GM12865 (cell line): ENCODE measurements at regions not wholly inside any gene's neighbourhood (a gene's known extent, or its start where the extent isn't known, plus 50 kb on each side); places are given as distances from the start of the nearest gene placed in this dataset.
"Not testable (repeated sequence)": the region's sequence is repeated elsewhere in the genome, so short reads cannot be mapped to it uniquely, and the experiment has no call there.

ENCODE experiments used
- DNase-seq: peaks from one replicate; pipeline ENCODE4 v3.0.0; 2010; ENCODE audit warnings: low read depth
- H3K4me3 ChIP-seq: 2 replicates; pipeline ENCODE4 v1.5.1; 2011; ENCODE audit warnings: mild to moderate bottlenecking, low read depth, low read length, control low read depth
- TF ChIP-seq, protein P1 (sequence below): IDR thresholded peaks from 2 replicates; pipeline ENCODE4 v1.5.1; 2011; ENCODE audit warnings: low read length, control low read depth, low read depth, inconsistent platforms; ENCODE audit not compliant: insufficient read depth; ENCODE audit errors: missing control alignments

DNA sequence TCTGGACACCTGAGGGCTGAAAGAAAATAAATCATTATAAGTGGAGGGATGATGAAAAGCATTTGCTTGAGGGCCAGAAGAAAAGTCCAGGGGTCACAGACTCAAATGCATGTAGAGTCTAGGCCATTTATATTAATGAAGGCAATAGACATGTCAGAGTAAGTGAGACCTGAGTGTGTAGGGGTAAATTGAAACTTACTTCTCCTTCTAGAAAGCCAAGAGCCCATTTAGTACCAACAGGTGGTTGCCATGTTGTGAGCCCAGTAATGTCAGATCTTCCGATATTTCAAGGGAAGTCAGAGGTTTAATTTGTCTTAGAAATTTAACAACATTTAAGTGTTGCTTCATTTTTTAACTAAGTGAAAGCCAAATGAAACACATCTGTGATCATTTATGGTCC is 166.1 kb upstream of the SLIT2 start:
- no peak for DNase-seq
- TF ChIP-seq, protein P1, sequence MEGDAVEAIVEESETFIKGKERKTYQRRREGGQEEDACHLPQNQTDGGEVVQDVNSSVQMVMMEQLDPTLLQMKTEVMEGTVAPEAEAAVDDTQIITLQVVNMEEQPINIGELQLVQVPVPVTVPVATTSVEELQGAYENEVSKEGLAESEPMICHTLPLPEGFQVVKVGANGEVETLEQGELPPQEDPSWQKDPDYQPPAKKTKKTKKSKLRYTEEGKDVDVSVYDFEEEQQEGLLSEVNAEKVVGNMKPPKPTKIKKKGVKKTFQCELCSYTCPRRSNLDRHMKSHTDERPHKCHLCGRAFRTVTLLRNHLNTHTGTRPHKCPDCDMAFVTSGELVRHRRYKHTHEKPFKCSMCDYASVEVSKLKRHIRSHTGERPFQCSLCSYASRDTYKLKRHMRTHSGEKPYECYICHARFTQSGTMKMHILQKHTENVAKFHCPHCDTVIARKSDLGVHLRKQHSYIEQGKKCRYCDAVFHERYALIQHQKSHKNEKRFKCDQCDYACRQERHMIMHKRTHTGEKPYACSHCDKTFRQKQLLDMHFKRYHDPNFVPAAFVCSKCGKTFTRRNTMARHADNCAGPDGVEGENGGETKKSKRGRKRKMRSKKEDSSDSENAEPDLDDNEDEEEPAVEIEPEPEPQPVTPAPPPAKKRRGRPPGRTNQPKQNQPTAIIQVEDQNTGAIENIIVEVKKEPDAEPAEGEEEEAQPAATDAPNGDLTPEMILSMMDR = no peak
- no peak overlapping the region for H3K4me3 ChIP-seq

DNA sequence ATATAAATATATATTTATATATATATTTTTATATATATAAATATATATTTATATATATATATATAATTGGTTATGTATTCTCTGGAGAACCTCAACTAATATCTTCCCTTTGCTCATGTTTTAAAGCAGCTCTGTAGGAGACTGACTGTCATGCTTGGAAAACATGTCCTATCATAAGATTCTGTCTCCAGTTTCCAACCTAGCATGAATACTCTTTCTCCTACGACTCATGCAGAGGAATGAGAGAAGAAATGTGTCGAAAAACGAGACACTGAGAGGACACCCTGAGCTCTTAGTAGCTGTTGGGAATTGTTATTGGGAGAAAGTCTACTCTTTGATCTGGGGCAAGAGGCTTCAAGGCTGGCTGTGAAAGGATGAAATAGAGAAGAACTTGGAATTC is 166.5 kb upstream of the SLIT2 start:
- TF ChIP-seq, protein P1 = no peak
- no peak for DNase-seq
- no peak overlapping the region for H3K4me3 ChIP-seq

DNA sequence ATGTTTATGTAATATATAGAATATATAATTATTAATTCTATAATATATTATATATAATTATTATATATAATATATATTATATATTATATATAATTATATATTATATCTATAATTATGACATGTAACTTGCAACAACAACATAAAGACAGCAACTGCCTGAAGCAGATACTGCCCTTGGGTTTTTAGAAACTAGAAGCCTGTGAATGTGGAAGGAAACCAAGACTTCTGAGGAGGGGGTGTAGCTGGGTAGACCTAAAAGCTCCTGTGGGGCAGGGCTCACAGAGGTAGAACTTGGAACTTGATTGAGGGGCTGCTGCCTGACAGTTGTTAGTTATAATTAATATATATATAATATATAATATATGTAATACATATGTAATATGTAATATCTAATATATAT is 167.2 kb upstream of the SLIT2 start:
- TF ChIP-seq, protein P1 = no peak

DNA sequence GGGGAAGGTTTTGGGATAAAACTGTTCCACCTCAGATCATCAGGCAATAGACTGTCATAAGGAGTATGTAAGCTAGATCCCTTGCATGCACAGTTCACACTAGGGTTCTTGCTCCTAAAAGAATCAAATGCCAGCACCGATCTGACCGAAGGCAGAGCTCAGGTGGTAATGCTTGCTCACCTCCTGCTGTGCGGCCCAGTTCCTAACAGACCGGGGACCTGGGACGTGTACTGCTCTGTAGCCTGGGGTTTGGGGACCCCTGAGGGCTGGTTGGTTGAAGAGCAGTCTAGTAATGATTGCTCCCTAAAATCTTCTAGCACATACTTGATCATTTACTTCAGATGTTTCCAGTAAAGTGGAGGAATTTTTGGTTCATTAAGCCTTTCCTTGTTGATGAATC is 173.1 kb upstream of the SLIT2 start:
- H3K4me3 ChIP-seq = no peak overlapping the region
- DNase-seq = no peak
- TF ChIP-seq, protein P1 = no peak

More for the DNA sequence above, 167.2 kb upstream of the SLIT2 start:
- no peak for DNase-seq
- H3K4me3 ChIP-seq = no peak overlapping the region

DNA sequence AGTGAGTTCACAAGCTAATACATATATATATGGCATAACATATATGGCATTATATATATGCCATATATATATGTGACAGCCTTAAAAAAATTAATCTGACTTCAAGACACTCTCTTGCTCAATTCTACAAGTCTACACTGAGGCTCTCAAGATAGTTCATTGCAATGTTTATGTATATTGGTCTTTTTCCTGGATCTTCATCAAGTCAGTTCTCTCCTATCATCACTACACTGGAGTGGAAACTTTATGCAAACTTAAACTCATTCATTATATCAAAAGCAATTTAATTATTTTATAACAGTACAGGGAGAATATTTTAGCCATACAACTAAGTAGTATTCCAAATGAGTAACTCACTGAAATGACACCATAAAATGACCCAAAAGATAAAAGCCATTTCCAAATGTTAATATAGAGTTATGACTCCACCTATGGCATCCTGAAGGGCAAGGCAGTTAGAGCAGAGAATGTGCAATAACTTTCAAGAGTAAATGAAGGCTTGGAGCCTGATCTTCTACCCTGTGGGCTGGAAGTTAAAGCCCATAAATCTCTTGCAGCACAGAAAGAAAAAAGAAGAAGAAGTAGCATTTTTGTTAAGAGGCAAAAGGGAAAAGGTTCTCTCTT is 176.3 kb upstream of the SLIT2 start:
- H3K4me3 ChIP-seq = no peak overlapping the region
- no peak for DNase-seq
- TF ChIP-seq, protein P1 = no peak

DNA sequence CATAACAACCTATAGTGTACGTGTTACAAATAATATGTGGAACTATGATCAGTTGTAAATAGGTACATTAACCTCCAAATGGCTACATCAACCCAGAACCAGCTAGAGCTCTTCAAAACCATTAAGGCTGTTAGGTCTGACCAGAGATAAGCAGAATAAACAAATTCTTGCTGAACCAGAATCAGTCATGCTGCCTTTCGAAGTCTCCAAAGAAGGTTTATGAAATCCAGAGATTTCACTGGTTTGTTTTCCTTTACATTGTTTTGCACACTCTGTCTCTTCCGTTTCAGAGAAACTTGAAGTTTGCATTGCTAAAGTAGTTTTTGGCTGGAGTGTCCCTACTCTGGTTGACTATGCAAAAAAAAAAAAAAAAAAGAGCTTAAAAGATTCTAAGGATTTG is 177.3 kb upstream of the SLIT2 start:
- H3K4me3 ChIP-seq = no peak overlapping the region
- no peak for DNase-seq
- TF ChIP-seq, protein P1 = no peak

DNA sequence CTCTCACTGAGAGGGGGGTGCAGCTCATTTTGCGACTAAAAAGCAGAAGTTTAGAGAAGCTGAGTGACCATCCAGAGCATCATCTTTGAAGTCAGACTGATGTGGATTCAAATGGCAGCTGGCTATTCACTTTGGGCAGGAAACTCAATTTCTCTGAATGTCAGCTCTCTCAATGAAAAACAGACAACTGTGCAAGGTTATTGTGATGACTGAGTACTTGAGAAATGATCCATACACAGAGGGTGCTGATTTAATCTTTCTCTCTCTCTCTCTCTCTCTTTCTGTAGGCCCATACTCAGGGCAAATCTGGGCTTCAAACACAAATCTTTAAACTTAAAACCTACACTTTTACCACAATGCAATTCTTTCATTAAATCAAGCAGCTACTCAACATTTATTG is 185.8 kb upstream of the SLIT2 start:
- TF ChIP-seq, protein P1 = no peak
- H3K4me3 ChIP-seq = no peak overlapping the region
- no peak for DNase-seq

DNA sequence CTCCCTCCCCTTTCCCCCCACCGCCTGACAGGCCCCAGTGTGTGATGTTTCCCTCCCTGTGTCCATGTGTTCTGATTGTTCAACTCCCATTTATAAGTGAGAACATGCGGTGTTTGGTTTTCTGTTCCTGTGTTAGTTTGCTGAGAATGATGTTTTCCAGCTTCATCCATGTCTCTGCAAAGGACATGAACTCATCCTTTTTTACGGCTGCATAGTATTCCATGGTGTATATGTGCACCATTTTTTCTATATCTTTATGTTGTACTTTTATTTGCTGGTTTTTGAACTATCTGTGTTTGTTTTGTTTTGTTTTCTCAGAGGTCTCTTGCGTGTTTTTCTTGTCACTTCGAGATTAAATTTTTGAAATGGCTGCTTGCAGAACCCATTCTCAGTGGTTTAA is 188.8 kb upstream of the SLIT2 start:
- not testable (repeated sequence) for H3K4me3 ChIP-seq, DNase-seq
